Type B pancreatic cell (in vitro differentiated cells): ENCODE measurements at regions not wholly inside any gene's neighbourhood (a gene's known extent, or its start where the extent isn't known, plus 50 kb on each side); places are given as distances from the start of the nearest gene placed in this dataset.

Experiments
- DNase-seq: peaks from one replicate; pipeline ENCODE4 v3.0.0; 2021; ENCODE audit warnings: mixed read lengths; ENCODE audit not compliant: unreplicated experiment; ENCODE audit errors: extremely low spot score
- H3K27ac Mint-ChIP-seq: 2 replicates; pipeline ENCODE4 v1.8.0; 2021; ENCODE audit warnings: mild to moderate bottlenecking, mixed read lengths
- H3K27me3 Mint-ChIP-seq: 2 replicates; pipeline ENCODE4 v1.8.0; 2021; ENCODE audit warnings: mixed read lengths
- H3K36me3 Mint-ChIP-seq: 2 replicates; pipeline ENCODE4 v1.8.0; 2021; ENCODE audit warnings: mixed read lengths
- H3K4me1 Mint-ChIP-seq: one replicate; pipeline ENCODE4 v1.8.0; 2021; ENCODE audit warnings: mixed read lengths; ENCODE audit not compliant: unreplicated experiment
- H3K4me3 Mint-ChIP-seq: 2 replicates; pipeline ENCODE4 v1.8.0; 2021; ENCODE audit warnings: mild to moderate bottlenecking, mixed read lengths
- H3K9me3 Mint-ChIP-seq: 2 replicates; pipeline ENCODE4 v1.8.0; 2021; ENCODE audit warnings: mixed read lengths
- CTCF ChIP-seq: fragments of 200-600 bp; sonication (generic); conservative IDR thresholded peaks from 2 replicates; pipeline ENCODE4 v1.5.0; 2021; ENCODE audit warnings: antibody characterized with exemption, mild to moderate bottlenecking

- H3K36me3 Mint-ChIP-seq, result no peaks in the 10 kb centered on the region
- H3K4me3 Mint-ChIP-seq, result no peak overlapping the region
- no peaks in the 10 kb centered on the region for H3K9me3 Mint-ChIP-seq
- H3K27ac Mint-ChIP-seq, result no peak overlapping the region
- H3K4me1 Mint-ChIP-seq, result peaks cover 13% of the 10 kb centered on the region
- no peaks in the 10 kb centered on the region for H3K27me3 Mint-ChIP-seq
- no peak for TF ChIP-seq CTCF
- no peak for DNase-seq
Observed at GRCh38 chr6:121590438-121590837, 155.0 kb downstream of the GJA1 start.

- DNase-seq, result no peak
- peaks cover 13% of the 10 kb centered on the region for H3K4me1 Mint-ChIP-seq
Observed at GRCh38 chr6:121590916-121591315, 155.5 kb downstream of the GJA1 start.

GRCh38 chr6:121592261-121592935 is 157.0 kb downstream of the GJA1 start:
- Mint-ChIP-seq H3K4me3 (no peak overlapping the region), H3K9me3 (no peaks in the 10 kb centered on the region), H3K27ac (no peak overlapping the region), H3K36me3 (no peaks in the 10 kb centered on the region), H3K4me1 (peaks cover 13% of the 10 kb centered on the region), H3K27me3 (no peaks in the 10 kb centered on the region)
- TF ChIP-seq CTCF, result no peak
- DNase-seq, result no peak

More at GRCh38 chr6:121590916-121591315, 155.5 kb downstream of the GJA1 start:
- no peaks in the 10 kb centered on the region for H3K27me3 Mint-ChIP-seq
- H3K4me3 Mint-ChIP-seq, result no peak overlapping the region
- no peaks in the 10 kb centered on the region for H3K36me3 Mint-ChIP-seq
- H3K27ac Mint-ChIP-seq, result no peak overlapping the region
- no peaks in the 10 kb centered on the region for H3K9me3 Mint-ChIP-seq
- no peak for TF ChIP-seq CTCF

GRCh38 chr6:121593011-121593641 is 157.7 kb downstream of the GJA1 start:
- H3K27me3 Mint-ChIP-seq, result no peaks in the 10 kb centered on the region
- H3K4me1 Mint-ChIP-seq, result peaks cover 13% of the 10 kb centered on the region
- H3K4me3 Mint-ChIP-seq, result no peak overlapping the region
- H3K27ac Mint-ChIP-seq, result no peak overlapping the region
- no peaks in the 10 kb centered on the region for H3K36me3 Mint-ChIP-seq
- DNase-seq, result no peak
- H3K9me3 Mint-ChIP-seq, result no peaks in the 10 kb centered on the region
- TF ChIP-seq CTCF, result no peak

- peaks cover 13% of the 10 kb centered on the region for H3K4me1 Mint-ChIP-seq
- H3K4me3 Mint-ChIP-seq, result no peak overlapping the region
- H3K36me3 Mint-ChIP-seq, result no peaks in the 10 kb centered on the region
- no peaks in the 10 kb centered on the region for H3K27me3 Mint-ChIP-seq
- no peaks in the 10 kb centered on the region for H3K9me3 Mint-ChIP-seq
- no peak for DNase-seq
- H3K27ac Mint-ChIP-seq, result no peak overlapping the region
- no peak for TF ChIP-seq CTCF
Observed at GRCh38 chr6:121594053-121594452, 158.6 kb downstream of the GJA1 start.
